HG02981 (cell line): ENCODE measurements at regions not wholly inside any gene's neighbourhood (a gene's known extent, or its start where the extent isn't known, plus 50 kb on each side); places are given as distances from the start of the nearest gene placed in this dataset.
"Not testable (repeated sequence)": the region's sequence is repeated elsewhere in the genome, so short reads cannot be mapped to it uniquely, and the experiment has no call there.

ENCODE experiments used
- ATAC-seq: cut with Tn5 transposase; IDR thresholded peaks from one replicate; pipeline ENCODE4 v1.9.1; 2021; ENCODE audit warnings: mild to moderate bottlenecking, moderate library complexity; ENCODE audit not compliant: unreplicated experiment

GRCh38 chr6:100322886-100323285 is 141.8 kb downstream of the SIM1 start:
- no peak for ATAC-seq

DNA sequence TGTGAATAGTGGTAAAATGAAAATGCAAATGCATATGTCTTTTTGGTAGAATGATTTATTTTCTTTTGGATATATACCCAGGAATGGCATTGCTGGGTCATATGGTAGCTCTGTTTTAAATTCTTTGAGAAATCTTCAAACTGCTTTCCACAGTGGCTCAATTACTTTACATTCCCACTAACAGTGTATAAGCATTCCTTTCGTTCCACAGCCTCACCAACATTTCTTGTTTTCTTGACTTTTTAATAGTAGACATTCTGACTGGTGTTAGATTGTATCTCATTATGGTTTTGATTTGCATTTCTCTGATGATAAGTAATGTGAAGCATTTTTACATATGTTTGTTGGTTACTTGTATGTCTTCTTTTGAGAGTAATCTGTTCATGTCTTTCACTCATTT is 144.0 kb downstream of the SIM1 start:
- ATAC-seq, result no peak

GRCh38 chr6:100317031-100317430 is 147.7 kb downstream of the SIM1 start:
- no peak for ATAC-seq

DNA sequence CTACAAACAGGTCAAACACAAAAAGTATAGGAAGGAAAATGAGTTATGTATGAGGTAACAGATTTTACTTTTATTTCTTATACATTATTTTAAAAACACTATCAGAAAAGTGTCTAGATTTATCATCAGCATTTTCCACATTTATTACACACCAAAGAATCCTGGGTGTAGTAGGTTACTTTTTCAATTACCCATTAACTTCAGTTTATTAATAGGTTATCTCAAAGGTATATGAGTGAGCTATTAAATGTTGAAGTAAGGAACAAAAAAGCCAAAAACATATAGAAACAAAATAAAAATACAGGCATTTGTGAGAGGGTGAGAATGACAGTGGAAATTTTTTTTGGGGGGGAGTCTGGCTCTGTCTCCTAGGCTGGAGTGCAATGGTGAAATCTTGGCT is 150.5 kb downstream of the SIM1 start:
- ATAC-seq, result no peak

DNA sequence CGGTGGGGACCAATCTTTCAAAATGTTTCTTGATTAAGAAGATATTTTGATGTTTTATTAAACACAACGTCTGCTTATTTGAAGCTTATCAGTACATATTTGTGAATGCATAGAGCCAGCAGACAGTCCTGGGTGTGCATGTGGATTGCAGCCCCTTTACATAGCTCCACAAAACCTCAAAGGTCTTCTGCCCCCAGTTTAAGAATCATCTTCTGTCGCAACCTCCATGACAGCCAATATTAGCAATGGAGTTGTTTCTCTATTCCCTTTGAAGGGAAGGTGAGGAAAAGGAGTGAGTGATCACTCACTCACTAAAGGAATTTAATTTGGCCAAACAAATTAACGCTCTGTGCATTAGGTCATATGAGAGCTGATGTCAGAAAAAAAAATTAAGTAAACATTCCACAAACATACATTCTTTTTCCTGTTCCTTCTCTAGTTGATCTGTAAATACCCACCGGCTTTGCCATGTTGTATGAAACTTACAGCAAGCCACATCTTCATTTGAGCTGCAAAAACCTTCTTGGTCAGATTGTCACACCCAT is 152.9 kb downstream of the SIM1 start:
- ATAC-seq, result no peak

GRCh38 chr6:100309174-100309573 is 155.5 kb downstream of the SIM1 start:
- no peak for ATAC-seq

GRCh38 chr6:100307561-100307960 is 157.2 kb downstream of the SIM1 start:
- no peak for ATAC-seq

- no peak for ATAC-seq
Observed at GRCh38 chr6:100305209-100305869, 159.4 kb downstream of the SIM1 start.

GRCh38 chr6:100304575-100304974 is 160.1 kb downstream of the SIM1 start:
- ATAC-seq, result no peak

GRCh38 chr6:100301731-100302130 is 163.0 kb downstream of the SIM1 start:
- no peak for ATAC-seq

GRCh38 chr6:100300221-100300736 is 164.4 kb downstream of the SIM1 start:
- no peak for ATAC-seq

DNA sequence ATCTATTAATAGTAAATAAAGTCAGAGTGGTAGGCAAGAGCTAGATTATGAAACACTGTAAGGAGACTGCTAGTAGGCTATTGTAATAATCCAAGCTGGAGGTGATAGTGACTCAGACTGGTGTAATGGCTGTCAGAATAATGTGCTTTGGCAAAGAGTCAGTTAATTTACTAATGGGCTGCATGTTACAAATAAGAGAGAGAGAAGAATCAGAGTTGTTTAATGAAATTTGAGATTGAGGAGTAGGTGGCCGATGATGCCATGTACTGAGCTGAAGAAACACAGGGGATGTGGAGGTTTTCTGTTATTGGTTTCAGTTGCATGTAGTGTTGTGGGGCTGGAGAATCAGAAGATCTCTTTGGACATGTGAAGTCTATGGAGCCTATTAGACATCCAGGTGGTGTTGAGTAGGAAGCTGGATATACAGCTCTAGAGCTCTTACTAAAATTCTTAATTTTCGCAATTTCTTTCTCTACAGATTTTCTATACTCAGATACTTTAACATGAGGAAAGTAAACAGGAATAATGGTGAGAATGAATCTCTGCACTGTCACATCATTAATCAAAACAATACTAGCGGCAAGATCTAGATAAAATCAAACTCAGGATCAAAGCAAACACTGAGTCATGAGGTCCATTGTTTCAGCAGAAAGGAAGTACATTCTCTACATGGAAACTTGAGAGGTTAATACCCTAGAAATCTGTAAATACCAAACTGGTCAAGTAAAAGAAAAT is 167.7 kb downstream of the SIM1 start:
- ATAC-seq, result no peak

- not testable (repeated sequence) for ATAC-seq
Observed at GRCh38 chr6:100295172-100295571, 169.5 kb downstream of the SIM1 start.

DNA sequence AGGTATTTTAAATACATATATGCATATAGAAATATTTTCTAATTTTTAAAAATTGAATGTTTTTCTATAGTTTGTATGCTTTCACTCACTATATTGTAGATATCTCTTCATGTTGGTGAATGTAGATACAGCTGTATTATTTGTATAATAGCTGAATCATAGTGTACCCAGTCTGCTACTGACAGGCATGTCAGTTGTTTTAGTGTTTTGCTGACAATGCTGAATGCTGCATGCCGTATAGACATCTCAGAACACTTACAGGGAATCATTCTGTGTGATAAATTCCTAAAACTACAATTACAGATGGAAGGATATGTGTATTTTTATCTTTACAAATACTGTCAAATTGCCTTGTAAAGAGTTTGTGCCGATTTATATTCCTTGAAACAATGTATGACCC is 175.4 kb downstream of the SIM1 start:
- ATAC-seq, result no peak

DNA sequence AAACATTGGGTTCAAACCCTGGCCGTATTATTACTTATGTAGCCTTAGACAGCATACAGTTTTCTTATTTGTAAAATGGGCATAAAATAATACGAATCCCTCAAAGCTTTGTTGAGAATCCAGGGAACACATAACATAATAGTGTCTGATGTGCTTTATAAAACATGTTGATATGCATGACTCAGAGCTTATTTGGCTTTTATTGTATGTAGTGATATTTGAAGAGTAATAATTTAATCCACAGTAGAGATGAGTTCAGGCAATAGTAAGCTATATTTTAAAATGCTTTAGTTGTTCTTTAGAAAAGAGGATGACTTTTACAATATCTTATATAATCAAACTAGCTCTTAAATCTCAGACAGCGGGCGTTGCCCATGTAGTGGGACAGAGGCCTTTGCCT is 176.4 kb downstream of the SIM1 start:
- ATAC-seq, result no peak

GRCh38 chr6:100283285-100283684 is 181.4 kb downstream of the SIM1 start:
- ATAC-seq, result no peak

GRCh38 chr6:100281471-100281901 is 183.2 kb downstream of the SIM1 start:
- no peak for ATAC-seq

DNA sequence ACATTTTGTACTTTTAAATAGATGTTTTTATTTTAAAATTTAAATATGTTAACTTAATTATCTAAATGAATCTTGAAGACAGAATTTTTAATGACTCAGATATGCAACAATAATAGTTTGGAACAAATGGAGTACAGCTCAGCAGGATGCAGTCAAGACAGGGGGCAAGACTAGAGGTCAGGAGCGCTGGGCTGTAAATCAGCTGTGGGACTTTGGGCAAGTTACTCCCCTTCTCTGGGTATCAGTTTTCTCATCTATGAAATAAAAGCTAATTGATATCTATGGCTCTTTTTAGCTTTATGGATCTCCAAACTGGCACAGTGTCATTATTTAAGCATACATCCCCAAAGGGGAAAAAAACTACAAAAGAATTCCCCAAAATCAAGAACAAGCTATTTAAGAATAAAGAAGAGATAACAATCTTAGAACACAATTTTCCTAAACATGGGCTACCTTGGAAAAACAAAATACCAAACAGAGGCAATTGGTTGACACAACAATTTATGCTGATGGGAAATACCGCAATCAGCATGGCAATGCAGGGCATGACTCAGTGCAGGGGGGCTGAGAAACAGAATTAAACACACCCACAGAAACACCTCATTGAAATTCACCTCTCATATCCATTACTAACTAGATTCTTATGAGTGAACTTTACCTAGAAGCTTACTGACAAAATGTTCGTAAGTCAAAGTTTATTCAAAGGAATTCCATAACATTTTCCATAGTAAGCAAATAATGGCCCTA is 188.2 kb downstream of the SIM1 start:
- no peak for ATAC-seq

DNA sequence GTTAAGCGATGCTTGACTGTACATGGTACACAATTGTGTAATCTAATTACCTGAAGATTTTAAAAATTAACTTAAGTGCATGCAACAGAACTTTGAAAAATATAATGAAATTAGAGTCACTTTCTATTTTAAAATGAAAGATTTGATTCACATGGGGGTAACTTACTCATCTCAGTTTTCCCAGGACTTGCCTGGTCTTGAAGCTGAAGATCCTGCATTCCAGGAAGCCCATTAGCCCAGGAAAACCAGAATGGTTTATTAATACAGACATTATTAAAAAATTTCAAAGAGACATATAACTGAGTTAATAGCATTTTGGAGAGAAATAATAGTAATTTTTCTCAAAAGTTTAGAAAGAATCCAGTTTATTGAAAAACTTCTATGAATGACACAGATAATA is 190.6 kb downstream of the SIM1 start:
- no peak for ATAC-seq

- ATAC-seq, result no peak
Observed at GRCh38 chr6:100271625-100272024, 193.1 kb downstream of the SIM1 start.

GRCh38 chr6:100271202-100271601 is 193.5 kb downstream of the SIM1 start:
- no peak for ATAC-seq
